ENCODE measurements at regions not wholly inside any gene's neighbourhood (a gene's known extent, or its start where the extent isn't known, plus 50 kb on each side); places are given as distances from the start of the nearest gene placed in this dataset.

DNA sequence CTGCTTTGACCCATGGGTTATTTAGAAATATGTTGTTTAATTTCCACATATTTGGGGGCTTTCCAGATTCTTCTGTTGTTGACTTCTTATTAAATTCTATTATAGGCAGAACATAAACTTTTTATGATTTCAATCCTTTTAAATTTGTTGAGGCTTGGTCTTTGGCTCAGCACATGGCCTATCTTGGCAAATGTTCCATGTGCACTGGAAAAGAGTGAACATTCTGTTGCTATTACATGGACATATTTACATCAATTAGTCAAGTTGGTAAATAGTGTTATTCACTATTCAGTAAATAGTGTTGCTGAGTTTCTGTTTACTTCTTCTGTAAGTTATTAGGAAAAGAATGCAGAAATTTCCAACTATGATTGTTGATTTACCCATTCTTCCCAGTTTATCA is 75.4 kb downstream of the ETS2 start:
- TF ChIP-seq, protein P1, sequence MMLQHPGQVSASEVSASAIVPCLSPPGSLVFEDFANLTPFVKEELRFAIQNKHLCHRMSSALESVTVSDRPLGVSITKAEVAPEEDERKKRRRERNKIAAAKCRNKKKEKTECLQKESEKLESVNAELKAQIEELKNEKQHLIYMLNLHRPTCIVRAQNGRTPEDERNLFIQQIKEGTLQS (IDR thresholded peaks at IDR 0.05): no peak
- TF ChIP-seq, protein P2, sequence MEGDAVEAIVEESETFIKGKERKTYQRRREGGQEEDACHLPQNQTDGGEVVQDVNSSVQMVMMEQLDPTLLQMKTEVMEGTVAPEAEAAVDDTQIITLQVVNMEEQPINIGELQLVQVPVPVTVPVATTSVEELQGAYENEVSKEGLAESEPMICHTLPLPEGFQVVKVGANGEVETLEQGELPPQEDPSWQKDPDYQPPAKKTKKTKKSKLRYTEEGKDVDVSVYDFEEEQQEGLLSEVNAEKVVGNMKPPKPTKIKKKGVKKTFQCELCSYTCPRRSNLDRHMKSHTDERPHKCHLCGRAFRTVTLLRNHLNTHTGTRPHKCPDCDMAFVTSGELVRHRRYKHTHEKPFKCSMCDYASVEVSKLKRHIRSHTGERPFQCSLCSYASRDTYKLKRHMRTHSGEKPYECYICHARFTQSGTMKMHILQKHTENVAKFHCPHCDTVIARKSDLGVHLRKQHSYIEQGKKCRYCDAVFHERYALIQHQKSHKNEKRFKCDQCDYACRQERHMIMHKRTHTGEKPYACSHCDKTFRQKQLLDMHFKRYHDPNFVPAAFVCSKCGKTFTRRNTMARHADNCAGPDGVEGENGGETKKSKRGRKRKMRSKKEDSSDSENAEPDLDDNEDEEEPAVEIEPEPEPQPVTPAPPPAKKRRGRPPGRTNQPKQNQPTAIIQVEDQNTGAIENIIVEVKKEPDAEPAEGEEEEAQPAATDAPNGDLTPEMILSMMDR (IDR thresholded peaks at IDR 0.05; ENCODE audit: low read depth, low read length, missing input control): no peak
- TF ChIP-seq, protein P3, sequence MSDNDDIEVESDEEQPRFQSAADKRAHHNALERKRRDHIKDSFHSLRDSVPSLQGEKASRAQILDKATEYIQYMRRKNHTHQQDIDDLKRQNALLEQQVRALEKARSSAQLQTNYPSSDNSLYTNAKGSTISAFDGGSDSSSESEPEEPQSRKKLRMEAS (IDR thresholded peaks at IDR 0.05): peak; percentile 20
- no peak for TF ChIP-seq GABPA (IDR thresholded peaks at IDR 0.05 in 1 of 2, conservative IDR thresholded peaks at IDR 0.05 in 1 of 2)
- no peak for TF ChIP-seq TAF1 (conservative IDR thresholded peaks at IDR 0.05)
